ENCODE measurements at regions not wholly inside any gene's neighbourhood (a gene's known extent, or its start where the extent isn't known, plus 50 kb on each side); places are given as distances from the start of the nearest gene placed in this dataset.

DNA sequence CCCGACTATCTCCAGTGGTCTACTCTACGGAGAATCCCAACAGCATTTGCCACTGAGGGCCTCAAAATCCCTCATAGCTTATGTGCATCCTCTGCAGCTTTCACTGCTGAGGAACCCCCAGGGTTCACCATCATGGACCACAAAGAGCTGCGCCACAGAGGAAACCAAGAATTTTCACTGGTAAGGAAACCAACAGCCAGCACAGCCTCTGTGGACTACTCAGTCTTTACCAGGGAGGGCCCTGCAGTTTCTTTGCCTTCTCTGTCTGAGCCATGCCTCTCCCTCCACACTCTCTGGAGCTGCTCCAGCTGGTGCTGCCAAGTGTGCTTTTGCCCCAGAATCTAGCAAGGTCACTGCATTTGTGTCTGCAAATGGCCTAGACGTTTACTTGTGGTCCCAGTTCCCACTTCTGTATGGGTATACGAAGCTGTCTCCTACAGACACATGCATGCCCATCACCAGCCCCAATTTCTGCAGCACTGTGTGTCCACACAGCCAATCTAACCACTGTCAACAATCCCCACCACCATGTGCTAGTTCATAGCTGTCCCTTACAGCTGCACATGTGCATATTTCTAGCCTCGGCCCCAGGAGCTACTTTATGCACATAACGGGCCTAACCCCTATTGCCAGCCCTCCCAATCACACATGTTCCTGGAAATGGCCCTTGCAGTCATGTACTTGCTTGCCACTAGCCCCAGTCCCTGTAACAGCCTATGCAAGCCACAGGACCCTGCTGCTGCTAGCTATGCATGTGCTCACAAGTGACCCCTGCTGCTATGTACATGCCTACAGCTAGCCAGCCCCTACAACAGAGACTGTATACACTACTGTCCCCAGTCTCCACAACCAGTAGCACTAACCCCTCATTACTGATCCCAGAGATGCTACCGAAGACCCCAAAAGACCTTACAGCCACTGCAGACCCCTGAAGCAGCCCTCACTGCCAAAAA lies 1437.4 kb downstream of the CDH11 start:
- TF ChIP-seq RAD21 (IDR thresholded peaks at IDR 0.05; ENCODE audit: low read depth) = no peak
- TF ChIP-seq, protein P1, sequence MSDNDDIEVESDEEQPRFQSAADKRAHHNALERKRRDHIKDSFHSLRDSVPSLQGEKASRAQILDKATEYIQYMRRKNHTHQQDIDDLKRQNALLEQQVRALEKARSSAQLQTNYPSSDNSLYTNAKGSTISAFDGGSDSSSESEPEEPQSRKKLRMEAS (IDR thresholded peaks at IDR 0.05) = no peak
- no peak for TF ChIP-seq TCF12 (IDR thresholded peaks at IDR 0.05; ENCODE audit: low read depth)
- no peak for TF ChIP-seq EP300 (IDR thresholded peaks at IDR 0.05; ENCODE audit: borderline replicate concordance)
- TF ChIP-seq YY1 (IDR thresholded peaks at IDR 0.05; ENCODE audit: low read depth) = no peak
- TF ChIP-seq TAF1 (IDR thresholded peaks at IDR 0.05; ENCODE audit: low read depth) = no peak
- no peak for TF ChIP-seq NFIC (IDR thresholded peaks at IDR 0.05)
- no peak for TF ChIP-seq FOXM1 (IDR thresholded peaks at IDR 0.05; ENCODE audit: borderline replicate concordance, low read depth)
- TF ChIP-seq TEAD4 (IDR thresholded peaks at IDR 0.05) = no peak
